ENCODE measurements at regions not wholly inside any gene's neighbourhood (a gene's known extent, or its start where the extent isn't known, plus 50 kb on each side); places are given as distances from the start of the nearest gene placed in this dataset.

- no peak for TF ChIP-seq EZH2 (IDR thresholded peaks at IDR 0.05; ENCODE audit: low read depth)
- TF ChIP-seq CTCF (conservative IDR thresholded peaks at IDR 0.05) = no peak
- ChIA-PET CTCF (no interaction called here), POLR2A (ENCODE audit: unreplicated experiment) (no interaction called here)
- no peaks in the 10 kb centered on the region for H3K79me2 ChIP-seq (ENCODE audit: low read depth)
- no peaks in the 10 kb centered on the region for H3K4me1 ChIP-seq (replicated peaks; ENCODE audit: insufficient read depth)
- no peak overlapping the region for H3K4me2 ChIP-seq
- H2AFZ ChIP-seq = no peak overlapping the region
- no TSS peak for BruUV-seq (replicated peaks)
- H3F3A ChIP-seq (ENCODE audit: insufficient read depth, low read depth) = no peaks in the 10 kb centered on the region
- H3K27ac ChIP-seq = no peak overlapping the region
- no peaks in the 10 kb centered on the region for H3K36me3 ChIP-seq (ENCODE audit: low read depth)
- no peaks in the 10 kb centered on the region for H4K20me1 ChIP-seq (ENCODE audit: insufficient read depth)
- no peaks in the 10 kb centered on the region for H3K9me2 ChIP-seq (ENCODE audit: insufficient read depth)
- H3K9me3 ChIP-seq (ENCODE audit: insufficient read depth, low read depth) = no peaks in the 10 kb centered on the region
- H3K27me3 ChIP-seq (ENCODE audit: insufficient read depth, low read depth) = no peaks in the 10 kb centered on the region
- DNase-seq = no peak
- H3K4me3 ChIP-seq = no peak overlapping the region
- intact Hi-C loops (cut with micrococcal nuclease; ENCODE audit: unreplicated experiment) = no loop called here
Measured at GRCh38 chr1:56227401-56227800, 352.0 kb downstream of the PLPP3 start.

- intact Hi-C loops (cut with micrococcal nuclease; ENCODE audit: unreplicated experiment) = no loop called here
- Histone ChIP-seq H3K4me3 (no peak overlapping the region), H3K79me2 (ENCODE audit: low read depth) (no peaks in the 10 kb centered on the region), H3K4me1 (replicated peaks; ENCODE audit: insufficient read depth) (no peaks in the 10 kb centered on the region), H3K27ac (no peak overlapping the region), H3F3A (ENCODE audit: insufficient read depth, low read depth) (no peaks in the 10 kb centered on the region), H3K36me3 (ENCODE audit: low read depth) (no peaks in the 10 kb centered on the region), H3K4me2 (no peak overlapping the region), H3K27me3 (ENCODE audit: insufficient read depth, low read depth) (no peaks in the 10 kb centered on the region), H4K20me1 (ENCODE audit: insufficient read depth) (no peaks in the 10 kb centered on the region), H3K9me3 (ENCODE audit: insufficient read depth, low read depth) (no peaks in the 10 kb centered on the region), H2AFZ (no peak overlapping the region), H3K9me2 (ENCODE audit: insufficient read depth) (no peaks in the 10 kb centered on the region)
- TF ChIP-seq CTCF (conservative IDR thresholded peaks at IDR 0.05) (no peak), EZH2 (IDR thresholded peaks at IDR 0.05; ENCODE audit: low read depth) (no peak)
- DNase-seq = no peak
- ChIA-PET POLR2A (ENCODE audit: unreplicated experiment) (no interaction called here), CTCF (no interaction called here)
- BruUV-seq (replicated peaks) = no TSS peak
Measured at GRCh38 chr1:56225964-56226815, 353.2 kb downstream of the PLPP3 start.

- no peaks in the 10 kb centered on the region for H4K20me1 ChIP-seq (ENCODE audit: insufficient read depth)
- no peaks in the 10 kb centered on the region for H3K36me3 ChIP-seq (ENCODE audit: low read depth)
- intact Hi-C loops (cut with micrococcal nuclease; ENCODE audit: unreplicated experiment) = no loop called here
- H3K27me3 ChIP-seq (ENCODE audit: insufficient read depth, low read depth) = no peaks in the 10 kb centered on the region
- no peaks in the 10 kb centered on the region for H3K9me2 ChIP-seq (ENCODE audit: insufficient read depth)
- BruUV-seq (replicated peaks) = no TSS peak
- H2AFZ ChIP-seq = no peak overlapping the region
- H3K4me1 ChIP-seq (replicated peaks; ENCODE audit: insufficient read depth) = no peaks in the 10 kb centered on the region
- TF ChIP-seq EZH2 (IDR thresholded peaks at IDR 0.05; ENCODE audit: low read depth) = no peak
- TF ChIP-seq CTCF (conservative IDR thresholded peaks at IDR 0.05) = no peak
- no peak overlapping the region for H3K4me3 ChIP-seq
- POLR2A ChIA-PET (ENCODE audit: unreplicated experiment) = no interaction called here
- H3K4me2 ChIP-seq = no peak overlapping the region
- no peak overlapping the region for H3K27ac ChIP-seq
- no peaks in the 10 kb centered on the region for H3K9me3 ChIP-seq (ENCODE audit: insufficient read depth, low read depth)
- H3F3A ChIP-seq (ENCODE audit: insufficient read depth, low read depth) = no peaks in the 10 kb centered on the region
- no peaks in the 10 kb centered on the region for H3K79me2 ChIP-seq (ENCODE audit: low read depth)
- DNase-seq = no peak
- CTCF ChIA-PET = no interaction called here
Measured at GRCh38 chr1:56223968-56224367, 355.4 kb downstream of the PLPP3 start.
